ENCODE measurements at regions not wholly inside any gene's neighbourhood (a gene's known extent, or its start where the extent isn't known, plus 50 kb on each side); places are given as distances from the start of the nearest gene placed in this dataset.
"Not testable (repeated sequence)": the region's sequence is repeated elsewhere in the genome, so short reads cannot be mapped to it uniquely, and the experiment has no call there.

DNA sequence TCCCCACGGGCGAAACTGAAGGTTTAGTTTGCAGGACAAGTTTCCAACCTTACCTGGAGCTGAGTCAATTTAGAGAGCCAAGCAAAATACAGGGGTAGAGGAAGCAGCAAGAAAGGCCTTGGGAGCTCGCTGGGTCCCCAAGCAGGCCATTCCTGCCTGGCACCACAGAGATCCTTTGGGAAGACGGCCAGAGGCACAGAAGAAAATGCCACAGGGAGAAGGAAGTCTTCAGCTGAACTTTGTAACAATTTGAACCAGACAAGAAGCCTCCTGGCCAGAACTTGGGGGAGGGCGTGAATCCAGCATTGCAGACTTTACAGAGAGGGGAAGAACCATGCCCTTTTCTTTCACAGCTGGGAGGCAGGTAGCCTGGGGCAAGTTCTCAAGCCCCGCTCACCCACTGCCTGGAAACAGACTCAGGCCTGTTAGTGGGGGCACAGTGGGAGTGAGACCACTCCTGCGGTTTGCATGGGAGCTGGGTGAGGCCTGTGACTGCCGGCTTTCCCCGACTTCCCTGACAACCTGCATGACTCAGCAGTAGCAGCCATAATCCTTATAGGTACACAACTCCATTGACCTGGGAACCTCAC is 259.4 kb downstream of the SETD4 start:
- DNase-seq (ENCODE audit: low spot score): not testable (repeated sequence)

DNA sequence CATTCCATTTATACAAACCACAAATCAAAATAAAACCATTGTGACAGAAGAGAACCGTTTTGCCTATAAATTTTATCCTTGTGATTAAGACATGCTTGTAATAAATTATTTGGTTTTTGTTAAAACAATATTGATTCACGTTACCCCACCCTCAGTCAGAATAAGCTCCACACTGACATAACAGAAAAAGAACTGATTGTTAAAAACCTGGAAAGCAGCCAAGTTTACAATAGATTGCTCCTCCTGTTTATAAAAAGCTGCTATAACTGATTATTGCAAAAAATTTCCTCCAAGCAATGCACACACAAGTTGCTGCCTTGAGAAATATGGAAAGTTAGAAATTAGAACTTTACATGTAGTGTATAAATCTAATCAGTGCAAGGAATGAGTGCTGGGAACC is 263.5 kb downstream of the SETD4 start:
- DNase-seq (ENCODE audit: low spot score): no peak

DNA sequence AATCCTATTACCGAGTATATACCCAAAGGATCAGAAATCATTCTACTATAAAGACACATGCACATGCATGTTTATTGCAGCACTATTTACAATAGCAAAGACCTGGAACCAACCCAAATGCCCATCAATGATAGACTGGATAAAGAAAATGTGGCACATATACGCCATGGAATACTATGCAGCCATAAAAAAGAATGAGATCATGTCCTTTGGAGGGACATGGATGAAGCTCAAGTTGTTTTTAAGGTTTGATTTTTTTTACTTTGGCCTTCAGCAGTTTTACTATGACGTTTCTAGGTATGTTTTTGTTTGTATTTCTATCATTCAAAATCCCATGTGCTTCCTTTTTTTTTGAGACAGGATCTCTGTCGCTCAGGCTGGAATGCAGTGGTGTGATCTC is 265.8 kb downstream of the SETD4 start:
- not testable (repeated sequence) for DNase-seq (ENCODE audit: low spot score)

DNA sequence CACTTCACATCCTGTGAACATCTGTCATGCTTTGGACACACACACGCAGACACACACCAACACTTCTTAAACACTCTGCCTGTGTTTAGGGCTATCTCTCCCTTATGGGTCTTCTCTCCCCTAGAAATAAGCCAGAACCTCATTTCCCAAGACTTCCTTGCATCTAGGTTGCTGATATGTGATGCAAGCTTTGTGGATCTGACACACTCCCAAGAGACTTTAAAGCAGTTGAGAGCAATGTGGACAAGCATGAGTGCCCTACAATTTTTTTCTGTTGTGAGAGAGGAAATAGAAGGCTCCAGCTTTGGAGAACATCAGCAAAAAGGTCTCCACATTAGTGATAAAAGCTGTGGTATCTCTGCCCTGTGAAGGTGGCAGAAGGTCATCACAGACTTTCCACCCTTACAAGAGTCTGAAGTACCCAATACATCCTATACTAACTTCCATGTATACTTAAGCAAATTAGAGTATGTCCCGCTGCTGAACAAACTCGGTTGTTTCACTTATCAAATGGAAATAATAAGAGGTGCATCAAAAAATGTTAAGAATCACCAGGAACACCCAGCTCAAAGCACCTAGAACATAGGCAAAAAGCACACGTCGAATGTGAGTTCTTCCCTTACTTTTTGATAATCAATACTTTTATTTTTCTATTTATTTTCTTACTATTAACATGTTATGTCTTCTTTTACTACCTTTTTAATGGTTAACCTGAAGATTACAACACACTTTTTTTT is 267.6 kb downstream of the SETD4 start:
- no peak for DNase-seq (ENCODE audit: low spot score)

DNA sequence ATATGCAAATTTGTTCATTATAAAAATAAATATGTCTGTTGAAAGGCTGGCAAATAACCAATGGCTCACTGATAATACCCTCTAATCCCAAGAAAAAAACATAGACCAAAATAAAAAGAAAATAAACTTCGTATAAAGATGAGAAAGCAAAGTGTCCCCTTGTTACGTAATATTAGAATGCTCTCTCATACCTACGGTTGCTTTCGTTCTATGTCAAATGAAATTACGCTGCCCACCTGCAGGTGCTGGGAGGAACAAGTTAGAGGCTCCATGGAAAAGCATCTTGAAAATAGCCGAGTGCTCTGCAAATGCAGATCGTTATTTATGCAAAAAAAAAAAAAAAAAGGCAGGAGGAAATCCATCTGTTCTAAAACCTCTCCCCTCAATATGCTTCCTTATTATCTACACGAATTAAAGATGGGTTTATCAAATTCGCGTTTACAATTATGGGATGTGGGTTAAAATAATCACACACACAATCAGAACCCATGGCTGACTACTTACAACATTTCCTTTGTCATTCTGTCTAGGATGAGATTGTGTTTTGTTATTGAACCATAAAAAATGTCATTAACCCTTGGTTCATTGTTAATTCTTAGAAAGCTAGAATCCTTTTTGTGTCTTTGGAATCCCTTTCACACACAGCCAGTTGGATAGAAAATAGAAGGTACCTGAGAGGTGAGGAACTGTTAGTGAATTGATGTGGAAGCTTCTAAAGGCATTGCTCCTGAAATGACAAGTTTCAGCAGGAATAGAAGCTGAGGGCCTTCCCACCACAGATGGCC is 268.6 kb downstream of the SETD4 start:
- no peak for DNase-seq (ENCODE audit: low spot score)

DNA sequence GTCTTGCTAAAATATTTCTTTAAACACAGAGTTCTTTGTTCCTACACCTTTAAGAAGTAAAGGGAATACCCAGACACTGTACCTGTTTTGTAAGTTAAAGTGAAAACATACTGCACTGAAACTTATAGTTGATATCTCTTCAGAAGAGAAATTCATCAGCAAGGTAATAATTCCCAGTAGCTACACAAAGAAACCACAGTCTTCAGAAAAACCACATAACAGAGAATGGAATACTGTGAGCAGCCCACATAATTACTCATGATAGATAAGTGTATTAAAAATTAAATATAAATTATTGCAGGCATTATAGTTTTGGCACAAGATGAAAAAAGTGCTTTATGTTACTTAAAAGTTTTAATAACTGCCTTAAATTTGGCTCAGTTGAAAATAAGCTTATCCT is 276.6 kb downstream of the SETD4 start:
- DNase-seq (ENCODE audit: low spot score): no peak

DNA sequence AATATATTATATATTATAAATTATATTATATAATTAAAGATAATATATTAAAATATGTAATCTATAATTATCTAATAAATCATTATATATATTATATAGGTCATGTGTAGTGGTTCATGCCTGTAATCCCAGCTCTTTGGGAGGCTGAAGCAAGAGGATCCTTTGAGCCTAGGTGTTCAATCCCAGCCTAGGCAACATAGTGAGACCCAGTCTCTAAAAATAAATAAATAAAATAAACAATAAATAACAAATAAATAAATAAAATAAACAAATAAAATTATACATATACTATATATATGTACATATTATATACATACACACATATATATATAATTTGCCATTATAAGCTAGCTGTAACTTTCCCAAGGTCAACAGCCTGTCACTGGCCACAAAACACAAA is 277.7 kb downstream of the SETD4 start:
- no peak for DNase-seq (ENCODE audit: low spot score)

DNA sequence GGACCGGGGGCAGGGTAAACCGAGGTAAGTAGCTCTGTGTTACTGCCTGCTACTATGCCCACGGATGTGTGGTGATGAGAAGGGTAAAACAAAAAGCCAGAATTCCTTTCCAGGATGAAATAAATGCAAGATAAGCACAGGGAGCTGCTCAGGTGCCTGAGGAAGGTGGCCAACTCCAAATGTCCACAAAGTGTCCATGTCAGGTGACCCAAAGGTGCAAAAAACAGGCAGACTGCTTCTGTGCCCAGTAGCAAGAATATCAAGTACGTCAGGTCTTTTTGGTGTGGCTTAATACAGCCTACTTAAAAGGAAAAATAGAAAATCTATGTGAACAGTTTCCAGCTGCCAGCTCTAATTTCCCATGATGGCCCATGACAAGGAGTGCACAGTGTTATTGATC is 279.3 kb downstream of the SETD4 start:
- no peak for DNase-seq (ENCODE audit: low spot score)

DNA sequence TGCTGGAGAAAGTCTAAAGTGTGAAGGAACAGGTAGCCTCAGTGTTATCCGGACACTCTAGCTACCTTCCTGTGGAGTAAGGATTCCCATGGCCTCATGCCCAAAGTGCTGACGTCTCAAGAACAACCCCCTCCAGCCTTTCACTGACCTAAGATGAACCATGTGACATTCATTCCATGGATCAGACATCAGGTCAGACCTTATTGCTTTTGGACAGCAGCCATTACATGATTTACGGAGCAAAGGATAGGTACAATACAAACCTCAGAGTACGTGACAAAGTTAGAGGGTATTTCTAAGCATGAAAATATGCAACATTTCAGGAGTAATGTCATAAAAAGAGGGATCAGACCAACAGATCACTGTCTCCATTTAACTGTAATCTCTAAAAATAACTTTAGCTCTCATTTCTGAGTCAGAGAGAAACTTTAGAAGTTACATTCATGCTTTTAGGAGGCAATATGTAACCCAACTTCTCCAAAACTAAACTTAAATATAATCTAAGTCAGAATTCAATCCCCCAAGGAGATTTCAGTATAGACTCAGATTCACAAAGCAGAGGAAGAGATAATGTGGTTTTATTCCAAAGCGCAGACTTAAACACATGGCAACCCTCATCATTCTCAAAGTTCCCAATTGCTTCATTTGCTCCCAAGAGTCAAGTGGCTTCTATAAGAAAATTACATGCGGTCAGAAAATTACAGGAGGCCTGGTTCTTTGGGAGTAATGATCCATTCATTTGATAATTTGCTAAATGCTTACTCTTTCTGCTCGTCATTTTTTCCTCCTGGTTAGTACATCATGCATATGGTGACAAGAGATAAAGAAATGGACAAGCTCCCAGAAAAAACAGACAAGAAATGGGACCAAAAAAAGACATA is 280.4 kb downstream of the SETD4 start:
- DNase-seq (ENCODE audit: low spot score): no peak

DNA sequence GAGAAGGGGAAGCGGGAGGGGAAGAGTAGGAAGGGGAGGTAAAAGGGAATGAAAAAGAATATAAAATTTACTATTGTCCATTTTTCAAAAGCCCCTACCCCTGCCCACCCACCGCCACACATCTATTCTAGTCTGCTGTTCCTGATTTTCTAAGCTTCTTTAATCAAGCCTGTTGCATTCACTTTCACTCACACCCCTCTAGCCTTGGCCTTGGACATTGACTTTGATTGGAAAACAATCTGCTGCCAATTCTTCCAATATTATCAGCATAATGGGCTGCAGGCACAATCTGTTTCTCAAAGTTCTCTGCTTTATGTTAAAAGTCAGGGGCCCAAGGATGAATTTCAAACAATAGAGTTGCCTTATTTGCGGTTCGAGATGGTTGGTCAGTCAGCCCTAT is 281.2 kb downstream of the SETD4 start:
- no peak for DNase-seq (ENCODE audit: low spot score)

DNA sequence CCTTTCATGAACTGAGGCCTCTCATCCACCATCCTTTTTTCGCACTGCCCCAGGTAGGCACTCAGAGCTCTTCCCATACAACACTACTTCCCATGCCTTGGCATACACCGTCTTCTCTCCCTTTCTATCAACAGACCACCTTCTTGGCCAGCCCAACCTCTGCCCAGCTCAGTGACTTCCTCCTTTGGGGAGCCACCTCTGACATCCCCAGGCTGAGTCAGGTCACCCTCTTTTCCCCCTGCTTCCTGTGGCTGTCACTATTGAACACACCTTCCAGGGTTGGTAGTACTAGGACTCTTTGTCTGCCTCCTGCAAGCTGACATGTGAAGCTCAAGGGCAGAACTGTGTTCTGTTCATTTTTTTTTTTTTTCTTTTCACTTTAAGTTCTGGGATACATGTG is 283.2 kb downstream of the SETD4 start:
- DNase-seq (ENCODE audit: low spot score): no peak

DNA sequence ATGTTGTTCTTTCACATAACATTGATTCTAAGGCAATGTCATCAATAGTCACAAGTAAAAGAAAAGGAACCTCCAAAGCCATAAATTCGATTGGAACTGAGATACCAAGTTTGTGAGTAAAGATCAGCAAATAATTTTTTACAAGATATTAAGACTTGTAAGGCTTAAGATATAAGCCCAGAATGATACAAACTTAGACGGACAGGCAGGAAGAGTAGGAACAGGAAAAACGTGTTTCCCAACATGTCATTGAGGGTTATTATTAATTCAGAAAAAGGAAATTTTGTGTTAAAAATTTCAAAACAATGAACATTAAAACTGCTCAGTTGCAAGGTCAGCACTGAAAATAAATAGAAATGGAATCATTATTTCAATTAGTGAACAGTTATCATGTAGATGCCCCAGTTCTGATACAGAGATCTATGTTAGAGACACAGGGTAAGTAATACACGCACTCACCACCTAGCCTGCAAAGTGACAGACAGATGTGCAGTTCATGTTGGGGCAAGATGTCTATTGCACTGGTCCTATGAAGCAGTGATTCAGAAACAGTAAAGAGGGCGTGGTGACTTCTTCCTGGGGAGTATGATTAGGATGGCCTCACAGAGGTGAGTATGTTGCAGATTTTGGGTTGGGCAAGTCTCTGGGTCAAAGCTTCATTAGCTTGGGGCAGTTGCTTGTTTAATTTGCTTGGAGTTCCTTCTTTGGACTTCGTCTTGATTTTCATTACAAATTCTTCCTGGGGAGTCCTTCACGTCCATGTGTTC is 284.4 kb downstream of the SETD4 start:
- no peak for DNase-seq (ENCODE audit: low spot score)

DNA sequence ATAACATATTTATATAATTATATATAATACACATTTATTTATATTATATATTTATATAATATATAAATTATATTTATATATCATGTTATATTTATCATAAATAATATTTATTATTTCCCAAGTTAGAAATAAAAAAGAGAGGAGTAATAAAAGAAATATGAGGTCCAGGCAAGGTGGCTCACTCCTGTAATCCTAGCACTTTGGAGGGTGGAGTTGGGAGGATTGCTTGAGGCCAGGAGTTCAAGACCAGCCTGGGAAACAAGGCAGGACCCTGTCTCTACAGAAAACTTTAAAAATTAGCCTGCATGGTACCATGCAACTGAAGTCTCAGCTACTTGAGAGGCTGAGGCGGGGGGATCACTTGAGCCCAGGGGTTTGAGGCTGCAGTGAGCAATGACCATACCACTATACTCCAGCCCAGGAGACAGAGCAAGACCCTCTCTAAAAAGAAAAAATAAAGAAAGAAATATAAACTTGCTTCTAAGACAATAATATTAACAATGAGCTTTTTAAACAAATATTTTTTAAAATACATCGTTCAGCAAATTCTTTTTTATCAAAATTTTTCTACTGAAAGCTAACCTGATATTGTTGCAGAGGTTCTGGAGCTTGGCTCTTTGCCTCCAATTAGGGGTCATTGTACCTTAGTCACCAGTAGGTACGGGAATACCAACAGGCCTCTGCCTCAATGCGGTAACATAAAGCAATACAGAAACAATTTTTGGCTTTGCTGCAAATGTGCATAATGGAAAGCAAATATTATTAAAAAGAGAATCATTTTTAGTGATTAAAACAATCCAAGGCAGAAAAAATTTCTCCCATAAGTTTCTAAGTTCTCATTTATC is 290.0 kb downstream of the SETD4 start:
- DNase-seq (ENCODE audit: low spot score): no peak

DNA sequence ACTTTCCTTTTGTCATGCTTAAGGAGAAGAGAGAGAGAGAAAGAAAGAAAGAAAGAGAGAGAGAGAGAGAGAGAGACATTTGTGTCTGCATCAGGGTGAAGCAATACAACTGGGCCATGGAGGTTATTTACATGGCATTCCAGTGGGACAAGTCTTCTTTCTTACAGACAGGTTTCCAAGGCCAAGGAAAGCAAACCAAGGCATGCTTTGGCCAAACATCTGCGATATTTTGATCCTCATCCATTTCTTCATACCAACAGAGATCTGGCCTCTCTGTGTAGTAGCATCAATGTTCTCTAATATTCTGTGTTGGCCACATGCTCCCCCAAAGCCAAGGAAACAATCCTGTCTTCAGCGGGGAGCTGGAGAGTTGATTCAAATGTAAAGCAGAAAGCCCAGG is 292.1 kb downstream of the SETD4 start:
- no peak for DNase-seq (ENCODE audit: low spot score)

DNA sequence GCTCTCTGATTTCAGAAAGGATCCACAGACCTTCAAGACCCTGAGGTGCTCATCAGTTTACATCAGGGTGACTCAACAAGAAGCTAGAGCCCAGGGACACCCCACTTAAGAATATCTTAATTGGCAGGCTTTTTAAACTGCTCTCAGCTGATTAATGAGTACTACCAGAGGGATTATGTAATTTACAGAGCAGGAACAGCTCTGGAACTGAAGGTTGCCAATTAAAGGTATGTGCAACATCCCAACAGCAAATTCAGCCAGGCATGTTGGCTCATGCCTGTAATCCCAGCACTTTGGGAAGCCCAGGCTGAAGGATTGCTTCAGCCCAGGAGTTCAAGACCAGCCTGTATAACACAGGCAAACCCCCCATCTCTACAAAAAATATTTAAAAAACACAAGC is 295.7 kb downstream of the SETD4 start:
- DNase-seq (ENCODE audit: low spot score): no peak

DNA sequence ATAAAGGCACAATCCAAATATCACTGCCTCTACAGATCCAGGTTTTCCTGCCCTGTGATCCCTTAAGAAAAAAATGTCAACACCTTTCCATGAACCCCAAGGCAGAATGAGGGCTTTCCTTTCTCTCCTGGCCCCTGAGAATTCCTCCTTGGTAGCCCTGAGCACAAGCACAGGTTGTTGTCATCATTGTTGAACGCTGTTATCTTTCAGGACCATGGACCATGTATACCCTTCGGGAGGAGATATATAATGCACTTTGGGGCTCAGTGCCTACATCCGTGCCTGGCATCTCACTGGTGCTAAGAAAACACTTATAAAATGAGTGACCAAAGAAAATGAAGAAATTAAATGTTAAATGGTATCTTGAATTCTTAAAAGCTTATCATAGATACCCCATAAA is 296.2 kb downstream of the SETD4 start:
- no peak for DNase-seq (ENCODE audit: low spot score)

DNA sequence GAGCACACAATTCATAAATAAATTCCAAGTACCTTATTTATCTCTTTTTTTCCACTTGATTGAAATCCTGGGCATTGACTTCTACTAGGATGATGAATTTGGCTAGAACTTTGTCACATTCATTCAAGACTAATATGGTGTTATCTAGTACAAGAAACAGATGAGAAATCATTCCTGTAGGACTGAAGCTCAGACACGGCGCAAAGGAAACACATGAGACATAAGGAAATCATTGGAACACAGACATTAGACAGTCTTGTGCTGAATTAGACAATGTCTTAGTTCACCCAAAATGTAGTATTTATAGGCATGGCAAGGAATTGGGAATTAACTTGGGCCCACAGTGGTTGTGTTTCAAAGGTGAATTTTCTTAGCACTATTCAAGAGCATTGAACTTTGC is 305.7 kb downstream of the SETD4 start:
- DNase-seq (ENCODE audit: low spot score): no peak

DNA sequence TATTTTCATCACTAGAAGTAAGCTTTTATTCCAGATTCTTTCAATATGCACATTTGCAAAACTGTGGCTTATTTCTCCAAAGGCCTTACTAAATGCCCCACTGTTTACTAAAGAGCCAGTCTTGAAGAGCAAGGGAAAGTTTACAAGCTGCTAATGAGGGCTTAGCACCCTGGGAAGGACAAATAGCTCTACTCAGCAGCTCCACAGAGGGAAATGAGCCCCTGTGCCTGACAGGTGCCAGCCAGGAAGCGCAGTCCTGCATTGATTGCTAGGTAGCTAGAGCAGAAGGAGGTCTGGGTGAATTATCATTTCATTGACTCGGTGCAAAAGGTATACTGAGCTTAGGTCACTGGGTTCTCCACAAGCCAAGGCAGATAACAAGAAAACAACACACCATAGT is 307.0 kb downstream of the SETD4 start:
- DNase-seq (ENCODE audit: low spot score): no peak

DNA sequence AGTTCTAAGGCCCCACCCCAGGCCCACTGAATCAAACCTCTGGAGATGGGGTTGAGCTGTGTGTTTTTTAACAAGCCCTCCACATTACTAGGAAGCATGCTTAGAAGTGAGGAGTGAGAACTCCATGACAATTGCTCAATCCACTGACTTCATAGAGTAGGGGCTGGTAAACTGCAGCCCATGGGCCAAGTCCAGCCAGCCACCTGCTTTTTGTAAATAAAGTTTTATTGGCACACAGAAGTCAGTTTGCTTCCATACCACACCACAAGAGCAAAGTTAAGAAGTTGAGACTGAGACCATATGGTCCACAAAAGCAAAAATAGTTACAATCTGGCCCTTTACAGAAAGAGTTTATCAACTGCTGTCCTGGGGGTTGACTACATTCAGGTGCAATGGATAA is 309.2 kb downstream of the SETD4 start:
- DNase-seq (ENCODE audit: low spot score): no peak

DNA sequence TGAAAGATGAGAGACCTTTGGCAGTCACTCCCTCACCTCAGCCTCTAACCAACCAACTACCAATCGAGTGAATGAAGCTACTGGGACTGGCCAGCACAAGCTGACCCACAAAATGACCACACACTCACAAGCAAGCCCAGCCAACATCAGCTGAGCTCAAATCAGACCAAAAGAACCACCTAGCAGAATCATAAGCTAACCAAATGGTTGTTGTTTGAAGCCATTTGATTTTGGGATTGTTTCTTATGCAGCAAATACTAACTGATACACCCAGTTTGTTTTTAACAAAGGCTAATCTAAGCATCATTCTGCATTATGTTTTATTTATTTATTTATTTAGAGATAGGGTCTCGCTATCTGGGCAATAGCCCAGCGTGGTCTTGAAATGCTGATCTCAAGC is 310.4 kb downstream of the SETD4 start:
- no peak for DNase-seq (ENCODE audit: low spot score)

All from HuH-7 (cell line).